GM23338 (cell line): ENCODE measurements at regions not wholly inside any gene's neighbourhood (a gene's known extent, or its start where the extent isn't known, plus 50 kb on each side); places are given as distances from the start of the nearest gene placed in this dataset.

Experiments
- ATAC-seq: fragments of 200-7000 bp; cut with Tn5 transposase; 3 replicates; pipeline ENCODE4 v1.9.1; 2020
- DNase-seq: peaks from one replicate; pipeline ENCODE4 v3.0.0-alpha.2; 2015; ENCODE audit warnings: low spot score
- H2AFZ ChIP-seq: fragments of 200-600 bp; sonication (generic); 2 replicates; pipeline ENCODE4 v1.8.0; 2016; ENCODE audit warnings: antibody characterized with exemption, mild to moderate bottlenecking, moderate library complexity
- H3F3A ChIP-seq: fragments of 200-600 bp; sonication (generic); replicated peaks from 2 replicates; pipeline ENCODE4 v1.8.0; 2017; ENCODE audit warnings: antibody characterized with exemption, mixed run types, low read depth
- H3K27ac ChIP-seq: fragments of 200-600 bp; sonication (generic); 2 replicates; pipeline ENCODE4 v1.6.1; 2016; ENCODE audit warnings: low read depth
- H3K27me3 ChIP-seq: fragments of 200-600 bp; sonication (generic); 2 replicates; pipeline ENCODE4 v1.8.0; 2016; ENCODE audit warnings: mild to moderate bottlenecking, mixed run types, moderate library complexity; ENCODE audit not compliant: insufficient read depth
- H3K36me3 ChIP-seq: fragments of 200-600 bp; sonication (generic); 2 replicates; pipeline ENCODE4 v1.8.0; 2016; ENCODE audit warnings: mild to moderate bottlenecking; ENCODE audit not compliant: insufficient read depth
- H3K4me1 ChIP-seq: fragments of 200-600 bp; sonication (generic); 2 replicates; pipeline ENCODE4 v1.8.0; 2016; ENCODE audit warnings: mild to moderate bottlenecking, moderate library complexity; ENCODE audit not compliant: insufficient read depth
- H3K4me2 ChIP-seq: fragments of 200-600 bp; sonication (generic); 2 replicates; pipeline ENCODE4 v1.7.1; 2017; ENCODE audit warnings: mixed run types
- H3K4me3 ChIP-seq: fragments of 200-600 bp; sonication (generic); 2 replicates; pipeline ENCODE4 v1.6.1; 2016; ENCODE audit warnings: mixed run types
- H3K79me2 ChIP-seq: fragments of 200-600 bp; sonication (generic); replicated peaks from 2 replicates; pipeline ENCODE4 v1.8.0; 2017; ENCODE audit warnings: mild to moderate bottlenecking; ENCODE audit not compliant: insufficient read depth
- H3K9me2 ChIP-seq: fragments of 200-600 bp; sonication (generic); 2 replicates; pipeline ENCODE4 v1.8.0; 2017; ENCODE audit not compliant: insufficient read depth
- H4K20me1 ChIP-seq: fragments of 200-600 bp; sonication (generic); replicated peaks from 2 replicates; pipeline ENCODE4 v1.8.0; 2017; ENCODE audit warnings: mild to moderate bottlenecking; ENCODE audit not compliant: insufficient read depth
- H3K27ac Mint-ChIP-seq: 2 replicates; pipeline ENCODE4 v1.8.0; 2020; ENCODE audit warnings: inconsistent platforms, mild to moderate bottlenecking, moderate library complexity, mixed read lengths
- H3K27me3 Mint-ChIP-seq: 3 replicates; pipeline ENCODE4 v1.8.0; 2022; ENCODE audit warnings: low read depth, mild to moderate bottlenecking, moderate library complexity, mixed read lengths, inconsistent platforms; ENCODE audit not compliant: insufficient read depth, poor library complexity
- H3K36me3 Mint-ChIP-seq: 3 replicates; pipeline ENCODE4 v1.8.0; 2021; ENCODE audit warnings: low read depth, mild to moderate bottlenecking, inconsistent platforms, moderate library complexity, mixed read lengths
- H3K4me1 Mint-ChIP-seq: 3 replicates; pipeline ENCODE4 v1.8.0; 2020; ENCODE audit warnings: mild to moderate bottlenecking, inconsistent platforms, mixed read lengths
- H3K4me3 Mint-ChIP-seq: 3 replicates; pipeline ENCODE4 v1.8.0; 2021; ENCODE audit warnings: moderate library complexity, mild to moderate bottlenecking, inconsistent platforms, mixed read lengths
- H3K9me3 Mint-ChIP-seq: 3 replicates; pipeline ENCODE4 v1.8.0; 2020; ENCODE audit warnings: moderate library complexity, mild to moderate bottlenecking, inconsistent platforms, mixed read lengths
- CREB1 ChIP-seq: fragments of 250-450 bp; sonication (Bioruptor Pico); IDR thresholded peaks from 2 replicates; pipeline ENCODE4 v1.5.0; 2020; ENCODE audit warnings: low read depth, mild to moderate bottlenecking, moderate library complexity
- CTCF ChIP-seq, 2 experiments: fragments of 200-600 bp in 1 of 2; sonication (generic) in 1 of 2; conservative IDR thresholded peaks; 2 replicates each; pipeline versions ENCODE4 v1.5.1 to v1.6.1; 2016 to 2017; ENCODE audit warnings: antibody characterized with exemption in 2 of 2, low read depth in 2 of 2, mild to moderate bottlenecking in 2 of 2, moderate library complexity in 1 of 2
- EZH2 ChIP-seq: fragments of 200-600 bp; sonication (generic); IDR thresholded peaks from one replicate; pipeline ENCODE4 v1.8.0; 2017; ENCODE audit warnings: antibody characterized with exemption, mild to moderate bottlenecking, low read depth; ENCODE audit not compliant: unreplicated experiment
- JUNB ChIP-seq: IDR thresholded peaks from one replicate; pipeline ENCODE4 v1.6.1; 2016; ENCODE audit warnings: antibody characterized with exemption; ENCODE audit not compliant: unreplicated experiment
- NANOG ChIP-seq: IDR thresholded peaks from 2 replicates; pipeline ENCODE4 v1.6.1; 2016; ENCODE audit warnings: antibody characterized with exemption, borderline replicate concordance
- STAT1 ChIP-seq: IDR thresholded peaks from one replicate; pipeline ENCODE4 v1.6.1; 2016; ENCODE audit warnings: antibody characterized with exemption; ENCODE audit not compliant: unreplicated experiment
- ZNF331 ChIP-seq: fragments of 250-450 bp; sonication (Bioruptor Pico); IDR thresholded peaks from 2 replicates; pipeline ENCODE4 v1.5.0; 2020; ENCODE audit warnings: low read depth, mild to moderate bottlenecking, moderate library complexity
- ZNF462 ChIP-seq: fragments of 250-450 bp; sonication (Bioruptor Pico); IDR thresholded peaks from 2 replicates; pipeline ENCODE4 v1.5.0; 2020; ENCODE audit warnings: mild to moderate bottlenecking, moderate library complexity
- TF ChIP-seq, protein P1 (sequence below): IDR thresholded peaks from 2 replicates; pipeline ENCODE4 v1.6.1; 2016; ENCODE audit warnings: antibody characterized with exemption

DNA sequence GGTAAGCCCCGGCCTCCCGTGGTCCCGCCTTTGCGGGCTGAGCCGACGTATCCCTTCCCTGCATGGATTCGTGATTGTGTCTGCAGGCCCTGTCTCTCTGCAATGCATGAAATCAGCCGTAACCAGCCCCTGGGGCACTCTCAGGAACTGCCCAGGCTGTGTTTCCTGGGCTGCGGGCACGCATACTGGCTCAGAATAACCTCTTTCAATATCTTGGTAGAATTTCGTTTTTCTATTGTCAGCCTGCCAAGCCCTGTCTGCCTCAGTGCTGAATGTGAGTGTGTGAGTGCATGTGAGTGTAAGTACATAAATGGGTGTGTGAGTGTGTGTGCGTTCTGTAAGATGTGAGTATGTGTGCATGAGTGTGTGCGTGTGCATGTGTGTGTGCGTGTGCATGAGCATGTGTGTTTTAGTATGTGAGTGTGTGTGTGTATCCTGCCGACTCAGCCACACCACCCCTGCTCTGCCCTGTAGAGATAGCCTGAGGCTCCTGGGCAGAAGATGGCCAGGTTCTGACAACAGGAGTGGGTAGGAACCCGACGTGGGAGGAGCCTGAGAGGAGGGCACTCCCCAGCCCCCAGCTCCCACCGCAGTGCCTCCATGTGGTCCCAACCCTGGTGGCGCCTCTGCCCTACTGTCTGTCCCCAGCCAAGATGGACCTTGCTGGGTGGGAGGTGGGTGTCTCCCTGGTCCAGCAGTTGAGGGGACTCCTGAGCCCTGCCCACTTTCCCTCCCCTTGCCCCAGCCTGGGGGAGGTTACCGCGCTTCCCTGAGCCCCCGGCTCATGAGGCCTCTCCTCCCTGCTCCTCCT, 268.8 kb downstream of the ADGRD1 start (continued):
- no peak for TF ChIP-seq ZNF462 (CRISPR knock-in tag)

DNA sequence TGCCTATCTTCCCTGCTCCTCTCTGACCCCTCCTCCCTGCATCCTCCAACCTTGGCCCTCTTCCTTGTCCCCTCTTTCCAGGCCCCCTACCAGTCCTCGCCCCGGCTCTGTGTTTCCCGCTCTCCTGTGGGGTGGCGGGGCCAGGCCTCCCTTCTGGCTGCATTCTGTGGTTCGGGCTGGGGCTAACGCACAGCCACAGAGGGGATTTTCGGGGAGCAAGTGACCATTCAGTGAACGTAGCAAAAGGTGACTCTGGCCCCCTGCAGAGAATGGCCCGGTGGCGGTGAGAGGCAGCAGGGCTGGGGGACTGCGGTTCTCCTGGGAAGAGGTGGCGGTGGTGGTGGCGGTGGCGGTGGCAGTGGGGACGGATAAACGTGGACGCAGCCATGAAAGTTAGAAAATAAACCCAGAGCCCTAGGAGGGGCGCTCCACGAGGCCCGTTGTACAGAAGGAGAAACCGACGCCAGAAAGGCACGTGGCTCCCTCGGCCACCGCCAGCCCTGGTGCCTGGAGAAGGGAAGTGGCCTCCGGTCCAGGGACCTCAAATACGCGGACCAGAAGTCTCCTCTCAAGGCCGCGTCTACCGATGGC, 269.6 kb downstream of the ADGRD1 start:
- no peaks in the 10 kb centered on the region for H3K36me3 ChIP-seq
- no peak overlapping the region for H3K27ac ChIP-seq
- H3K79me2 ChIP-seq, result no peaks in the 10 kb centered on the region
- no peak for ATAC-seq
- no peaks in the 10 kb centered on the region for H3F3A ChIP-seq
- no peaks in the 10 kb centered on the region for H3K9me2 ChIP-seq
- H3K27me3 Mint-ChIP-seq, result peaks cover 10% of the 10 kb centered on the region
- H3K36me3 Mint-ChIP-seq, result no peaks in the 10 kb centered on the region
- no peak overlapping the region for H3K4me2 ChIP-seq
- H4K20me1 ChIP-seq, result no peaks in the 10 kb centered on the region
- no peak for DNase-seq
- peaks cover 20% of the 10 kb centered on the region for H3K4me1 Mint-ChIP-seq
- no peak overlapping the region for H3K4me3 Mint-ChIP-seq
- peak overlapping the region; percentile 74; the same call in 1 of the 2 replicates for H2AFZ ChIP-seq
- H3K27ac Mint-ChIP-seq, result no peak overlapping the region
- no peaks in the 10 kb centered on the region; the same call in 2 of the 3 replicates for H3K9me3 Mint-ChIP-seq
- H3K27me3 ChIP-seq, result no peaks in the 10 kb centered on the region
- H3K4me3 ChIP-seq, result no peak overlapping the region
- peaks cover 10% of the 10 kb centered on the region for H3K4me1 ChIP-seq
- TF ChIP-seq CTCF (conservative IDR thresholded peaks at IDR 0.05; ENCODE audit: low read depth in 2 of 2) (no peak), EZH2 (no peak), STAT1 (no peak), CREB1 (CRISPR knock-in tag) (no peak), JUNB (no peak), NANOG (no peak), ZNF331 (CRISPR knock-in tag) (no peak)
- TF ChIP-seq, protein P1, sequence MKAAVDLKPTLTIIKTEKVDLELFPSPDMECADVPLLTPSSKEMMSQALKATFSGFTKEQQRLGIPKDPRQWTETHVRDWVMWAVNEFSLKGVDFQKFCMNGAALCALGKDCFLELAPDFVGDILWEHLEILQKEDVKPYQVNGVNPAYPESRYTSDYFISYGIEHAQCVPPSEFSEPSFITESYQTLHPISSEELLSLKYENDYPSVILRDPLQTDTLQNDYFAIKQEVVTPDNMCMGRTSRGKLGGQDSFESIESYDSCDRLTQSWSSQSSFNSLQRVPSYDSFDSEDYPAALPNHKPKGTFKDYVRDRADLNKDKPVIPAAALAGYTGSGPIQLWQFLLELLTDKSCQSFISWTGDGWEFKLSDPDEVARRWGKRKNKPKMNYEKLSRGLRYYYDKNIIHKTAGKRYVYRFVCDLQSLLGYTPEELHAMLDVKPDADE, result no peak
